Esophagus muscularis mucosa (tissue), 3 donors: ENCODE measurements at regions not wholly inside any gene's neighbourhood (a gene's known extent, or its start where the extent isn't known, plus 50 kb on each side); places are given as distances from the start of the nearest gene placed in this dataset.

Source experiments
- CTCF ChIP-seq, 3 experiments: fragments of 200-600 bp in 2 of 3; fragments of 450-650 bp in 1 of 3; sonication (generic) in 2 of 3; IDR thresholded peaks; one replicate each; pipeline ENCODE4 v1.5.1; 2017 to 2019; ENCODE audit warnings: antibody characterized with exemption in 3 of 3, mild to moderate bottlenecking in 2 of 3, moderate library complexity in 1 of 3
- POLR2A ChIP-seq: fragments of 450-650 bp; IDR thresholded peaks from one replicate; pipeline ENCODE4 v1.6.1; 2017; ENCODE audit warnings: antibody characterized with exemption, moderate library complexity, mild to moderate bottlenecking, low read depth
- POLR2AphosphoS5 ChIP-seq, 2 donors: sonication (generic); formaldehyde crosslinking; IDR thresholded peaks; one replicate each; pipeline ENCODE4 v1.6.1; 2017; ENCODE audit warnings: antibody characterized with exemption in 2 of 2

- TF ChIP-seq POLR2A, result no peak
- TF ChIP-seq CTCF (IDR thresholded peaks at IDR 0.05), result no peak
- no peak for TF ChIP-seq POLR2AphosphoS5 (IDR thresholded peaks at IDR 0.05)
Observed at GRCh38 chr22:22976033-22976922, 88.7 kb downstream of the IGLL5 start.
